Keratinocyte (primary cell): ENCODE measurements at regions not wholly inside any gene's neighbourhood (a gene's known extent, or its start where the extent isn't known, plus 50 kb on each side); places are given as distances from the start of the nearest gene placed in this dataset.

Source experiments
- DNase-seq: peaks from one replicate; pipeline ENCODE4 v3.0.0-alpha.2; 2011; ENCODE audit warnings: low read depth, missing footprints, low spot score
- FAIRE-seq: peaks from 2 replicates; lab custom pipeline; 2011; peaks lifted over from hg19 to GRCh38; lab: Jason Lieb, UNC
- H2AFZ ChIP-seq: 2 replicates; pipeline ENCODE4 v1.6.0; 2012; ENCODE audit warnings: low read length, control low read depth, inconsistent platforms; ENCODE audit not compliant: control insufficient read depth
- H3K27ac ChIP-seq: 2 replicates; pipeline ENCODE4 v1.5.1; 2011; ENCODE audit warnings: low read length; ENCODE audit not compliant: control insufficient read depth, insufficient read depth
- H3K27me3 ChIP-seq: 3 replicates; pipeline ENCODE4 v1.6.0; 2011; ENCODE audit warnings: low read length; ENCODE audit not compliant: control insufficient read depth, insufficient read depth; ENCODE audit errors: extremely low read depth
- H3K36me3 ChIP-seq, 2 experiments: 2 replicates in 1 of 2; 3 replicates in 1 of 2; pipeline ENCODE4 v1.5.1; 2011; ENCODE audit warnings: low read length in 2 of 2, mild to moderate bottlenecking in 1 of 2; ENCODE audit not compliant: control insufficient read depth in 2 of 2, insufficient read depth in 2 of 2; ENCODE audit errors: extremely low read depth in 1 of 2
- H3K4me1 ChIP-seq: 3 replicates; pipeline ENCODE4 v1.5.1; 2011; ENCODE audit warnings: low read length; ENCODE audit not compliant: control insufficient read depth, insufficient read depth; ENCODE audit errors: extremely low read depth
- H3K4me2 ChIP-seq: 3 replicates; pipeline ENCODE4 v1.6.0; 2011; ENCODE audit warnings: low read depth, low read length; ENCODE audit not compliant: control insufficient read depth, insufficient read depth; ENCODE audit errors: extremely low read depth
- H3K4me3 ChIP-seq, 3 experiments: fragments of 200-600 bp in 1 of 3; sonication (generic) in 1 of 3; 2 replicates in 2 of 3; 3 replicates in 1 of 3; pipeline ENCODE4 v1.5.1; 2011 to 2016; ENCODE audit warnings: low read length in 3 of 3, mild to moderate bottlenecking in 3 of 3, control low read depth in 2 of 3, inconsistent platforms in 1 of 3, low read depth in 1 of 3, mixed read lengths in 1 of 3, mixed run types in 1 of 3, moderate library complexity in 1 of 3; ENCODE audit not compliant: control insufficient read depth in 2 of 3, insufficient read depth in 2 of 3; ENCODE audit errors: extremely low read depth in 1 of 3
- H3K79me2 ChIP-seq: 2 replicates; pipeline ENCODE4 v1.6.0; 2012; ENCODE audit warnings: low read length; ENCODE audit not compliant: control insufficient read depth, insufficient read depth
- H3K9ac ChIP-seq: 3 replicates; pipeline ENCODE4 v1.6.0; 2011; ENCODE audit warnings: low read length; ENCODE audit not compliant: control insufficient read depth, insufficient read depth; ENCODE audit errors: extremely low read depth
- H3K9me1 ChIP-seq: 3 replicates; pipeline ENCODE4 v1.6.0; 2011; ENCODE audit warnings: low read length; ENCODE audit not compliant: control insufficient read depth, insufficient read depth; ENCODE audit errors: extremely low read depth
- H3K9me3 ChIP-seq: 2 replicates; pipeline ENCODE4 v1.5.1; 2012; ENCODE audit warnings: low read depth, low read length; ENCODE audit not compliant: control insufficient read depth
- H4K20me1 ChIP-seq: 3 replicates; pipeline ENCODE4 v1.6.0; 2011; ENCODE audit warnings: low read length; ENCODE audit not compliant: control insufficient read depth, insufficient read depth; ENCODE audit errors: extremely low read depth
- EZH2 ChIP-seq: IDR thresholded peaks from one replicate; pipeline ENCODE4 v1.6.1; 2012; ENCODE audit warnings: inconsistent platforms, mild to moderate bottlenecking, low read length, moderate library complexity
- dilution Hi-C: fragments of 300-500 bp; cut with MboI; formaldehyde crosslinking; loops from one replicate; pipeline ENCODE4 v1.7.0; 2020; ENCODE audit warnings: low sequenced_read_pairs; ENCODE audit not compliant: extremely low pct_ligation_motif_present
- TF ChIP-seq, protein P1 (sequence below), 3 experiments: IDR thresholded peaks in 1 of 3; conservative IDR thresholded peaks in 1 of 3; optimal IDR thresholded peaks in 1 of 3; 2 replicates in 2 of 3; 3 replicates in 1 of 3; pipeline versions ENCODE3 to v1.5.1; 2011; ENCODE audit warnings: low read length in 3 of 3, mild to moderate bottlenecking in 3 of 3, moderate library complexity in 2 of 3, control low read depth in 1 of 3, inconsistent platforms in 1 of 3; ENCODE audit not compliant: insufficient read depth in 2 of 3; ENCODE audit errors: extremely low read depth in 1 of 3

DNA sequence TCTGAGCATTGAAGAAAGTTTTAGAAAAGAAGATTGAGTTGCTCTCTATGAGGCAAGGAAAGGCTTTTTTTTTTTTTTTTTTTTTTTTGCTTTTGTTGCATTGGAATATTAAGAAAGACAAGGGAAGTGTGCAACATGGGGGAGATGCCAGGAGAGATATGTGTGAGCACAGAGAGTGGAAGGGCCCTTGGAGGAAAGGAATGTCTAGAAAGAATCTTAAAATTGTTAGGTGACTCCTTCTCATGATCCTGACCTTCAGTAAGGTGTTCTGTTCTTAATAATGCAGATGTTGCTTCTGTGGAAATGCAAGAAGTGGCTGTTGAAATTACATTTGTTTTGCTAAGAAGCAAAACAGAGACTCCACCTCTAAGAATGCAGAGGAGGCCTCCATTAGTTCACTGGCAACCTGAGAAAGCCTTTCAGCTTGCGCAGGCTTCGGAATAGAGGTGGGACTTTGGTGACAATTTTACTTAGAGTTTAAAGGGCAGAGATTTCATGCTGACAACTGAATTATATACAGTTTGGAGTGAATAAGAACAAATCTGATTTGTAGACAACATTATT, 118.0 kb upstream of the ASCC3 start:
- Histone ChIP-seq H3K79me2 (no peaks in the 10 kb centered on the region), H3K27me3 (no peaks in the 10 kb centered on the region), H3K9me1 (no peaks in the 10 kb centered on the region), H3K36me3 (no peaks in the 10 kb centered on the region), H3K4me3 (no peak overlapping the region), H4K20me1 (no peaks in the 10 kb centered on the region), H3K4me2 (no peak overlapping the region), H3K4me1 (no peaks in the 10 kb centered on the region), H3K27ac (no peak overlapping the region), H3K9me3 (no peaks in the 10 kb centered on the region), H3K9ac (no peak overlapping the region), H2AFZ (no peak overlapping the region)
- FAIRE-seq: no peak
- no peak for TF ChIP-seq EZH2
- TF ChIP-seq, protein P1, sequence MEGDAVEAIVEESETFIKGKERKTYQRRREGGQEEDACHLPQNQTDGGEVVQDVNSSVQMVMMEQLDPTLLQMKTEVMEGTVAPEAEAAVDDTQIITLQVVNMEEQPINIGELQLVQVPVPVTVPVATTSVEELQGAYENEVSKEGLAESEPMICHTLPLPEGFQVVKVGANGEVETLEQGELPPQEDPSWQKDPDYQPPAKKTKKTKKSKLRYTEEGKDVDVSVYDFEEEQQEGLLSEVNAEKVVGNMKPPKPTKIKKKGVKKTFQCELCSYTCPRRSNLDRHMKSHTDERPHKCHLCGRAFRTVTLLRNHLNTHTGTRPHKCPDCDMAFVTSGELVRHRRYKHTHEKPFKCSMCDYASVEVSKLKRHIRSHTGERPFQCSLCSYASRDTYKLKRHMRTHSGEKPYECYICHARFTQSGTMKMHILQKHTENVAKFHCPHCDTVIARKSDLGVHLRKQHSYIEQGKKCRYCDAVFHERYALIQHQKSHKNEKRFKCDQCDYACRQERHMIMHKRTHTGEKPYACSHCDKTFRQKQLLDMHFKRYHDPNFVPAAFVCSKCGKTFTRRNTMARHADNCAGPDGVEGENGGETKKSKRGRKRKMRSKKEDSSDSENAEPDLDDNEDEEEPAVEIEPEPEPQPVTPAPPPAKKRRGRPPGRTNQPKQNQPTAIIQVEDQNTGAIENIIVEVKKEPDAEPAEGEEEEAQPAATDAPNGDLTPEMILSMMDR (optimal IDR thresholded peaks at IDR 0.05 in 1 of 3, IDR thresholded peaks at IDR 0.05 in 1 of 3, conservative IDR thresholded peaks at IDR 0.05 in 1 of 3; ENCODE audit: extremely low read depth in 1 of 3, insufficient read depth in 2 of 3, low read length in 3 of 3): no peak
- DNase-seq: no peak
- dilution Hi-C loops: no loop called here

DNA sequence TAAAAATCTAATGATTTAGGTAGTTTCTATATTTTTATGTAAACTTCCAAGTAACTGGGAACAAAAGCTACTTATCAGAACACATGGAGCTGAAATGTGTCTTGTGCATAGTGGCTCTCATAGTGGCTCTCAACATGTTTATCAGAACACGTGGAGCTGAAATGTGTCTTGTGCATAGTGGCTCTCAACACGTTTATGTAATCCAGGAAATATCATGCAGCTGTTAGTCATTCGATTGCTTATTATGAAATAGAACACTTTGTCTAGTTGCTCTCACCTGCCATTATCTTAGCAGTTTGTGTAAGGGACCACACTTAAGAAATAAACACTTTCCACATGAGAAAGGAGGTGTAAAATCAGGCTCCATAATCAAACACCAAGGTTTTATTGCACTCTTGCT, 119.2 kb upstream of the ASCC3 start:
- no peak for DNase-seq
- FAIRE-seq: no peak

More for the DNA sequence above, 119.2 kb upstream of the ASCC3 start:
- no peaks in the 10 kb centered on the region for H3K27me3 ChIP-seq
- no peaks in the 10 kb centered on the region for H3K9me1 ChIP-seq
- no peak overlapping the region for H3K4me2 ChIP-seq
- TF ChIP-seq, protein P1 (optimal IDR thresholded peaks at IDR 0.05 in 1 of 3, IDR thresholded peaks at IDR 0.05 in 1 of 3, conservative IDR thresholded peaks at IDR 0.05 in 1 of 3; ENCODE audit: extremely low read depth in 1 of 3, insufficient read depth in 2 of 3, low read length in 3 of 3): no peak
- dilution Hi-C loops: no loop called here
- H3K4me3 ChIP-seq: no peak overlapping the region
- no peaks in the 10 kb centered on the region for H3K36me3 ChIP-seq
- H3K27ac ChIP-seq: no peak overlapping the region
- H2AFZ ChIP-seq: no peak overlapping the region
- H3K9ac ChIP-seq: no peak overlapping the region
- H4K20me1 ChIP-seq: no peaks in the 10 kb centered on the region
- no peaks in the 10 kb centered on the region for H3K9me3 ChIP-seq
- H3K4me1 ChIP-seq: no peaks in the 10 kb centered on the region
- H3K79me2 ChIP-seq: no peaks in the 10 kb centered on the region
